ENCODE measurements at regions not wholly inside any gene's neighbourhood (a gene's known extent, or its start where the extent isn't known, plus 50 kb on each side); places are given as distances from the start of the nearest gene placed in this dataset.

DNA sequence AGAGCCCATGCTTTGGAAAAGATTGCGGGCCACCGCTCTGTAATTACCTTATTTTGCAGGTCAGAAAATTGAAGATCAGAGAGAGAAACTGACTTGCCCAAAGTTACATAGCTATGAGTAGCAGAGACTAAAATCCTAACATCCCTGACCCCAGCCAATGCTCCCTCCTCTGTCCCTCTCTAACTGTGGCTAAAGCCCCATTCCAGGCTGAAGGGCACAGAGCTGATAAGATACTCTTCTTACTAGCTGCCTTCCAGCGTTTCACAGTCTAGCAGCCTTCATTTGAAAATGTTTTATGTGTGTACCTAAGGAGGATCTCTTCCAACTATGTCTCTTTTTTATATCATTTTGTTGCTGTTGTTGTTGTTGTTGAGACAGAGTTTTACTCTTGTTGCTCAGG, 81.4 kb upstream of the LRATD1 start:
- Histone ChIP-seq H3K4me1 (ENCODE audit: insufficient read depth) (no peaks in the 10 kb centered on the region), H2AFZ (no peak overlapping the region), H3K79me2 (replicated peaks; ENCODE audit: insufficient read depth) (no peaks in the 10 kb centered on the region), H3K4me2 (no peak overlapping the region), H4K20me1 (replicated peaks; ENCODE audit: insufficient read depth) (no peaks in the 10 kb centered on the region), H3F3A (replicated peaks; ENCODE audit: low read depth) (no peaks in the 10 kb centered on the region), H3K9me2 (ENCODE audit: insufficient read depth) (no peaks in the 10 kb centered on the region; the same call in 1 of the 2 replicates), H3K4me3 (no peak overlapping the region), H3K27me3 (ENCODE audit: insufficient read depth) (no peaks in the 10 kb centered on the region), H3K36me3 (ENCODE audit: insufficient read depth) (no peaks in the 10 kb centered on the region), H3K27ac (ENCODE audit: low read depth) (no peak overlapping the region)
- H3K27me3 Mint-ChIP-seq (ENCODE audit: insufficient read depth, low read depth, poor library complexity) = peaks cover 2% of the 10 kb centered on the region
- no peaks in the 10 kb centered on the region for H3K9me3 Mint-ChIP-seq
- no peak for TF ChIP-seq NANOG (IDR thresholded peaks at IDR 0.05; ENCODE audit: borderline replicate concordance)
- H3K27ac Mint-ChIP-seq = no peak overlapping the region
- H3K4me3 Mint-ChIP-seq = no peak overlapping the region
- H3K4me1 Mint-ChIP-seq = no peaks in the 10 kb centered on the region
- DNase-seq (ENCODE audit: low spot score) (no peak), ATAC-seq (no peak)
- no peaks in the 10 kb centered on the region for H3K36me3 Mint-ChIP-seq (ENCODE audit: low read depth)

DNA sequence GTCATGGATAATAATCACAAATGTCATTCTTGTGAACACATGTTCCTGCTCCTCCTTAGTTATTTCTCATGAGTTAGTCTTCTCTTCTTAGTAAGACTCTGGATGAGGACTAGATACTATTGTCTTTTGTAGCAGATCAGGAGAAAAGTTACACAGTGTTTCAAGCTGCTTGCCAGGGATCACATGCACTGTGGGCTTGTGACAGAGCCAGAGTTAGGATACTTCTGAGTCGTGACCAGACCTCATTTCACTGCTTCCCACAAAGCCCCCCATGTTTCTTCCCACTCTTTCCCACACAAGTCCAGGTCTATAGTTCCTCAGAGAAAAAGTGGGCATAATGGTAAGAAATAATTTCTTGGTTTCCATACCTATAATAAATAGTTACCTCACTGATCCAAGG, 80.2 kb upstream of the LRATD1 start:
- DNase-seq (ENCODE audit: low spot score) (no peak), ATAC-seq (no peak)
- Histone ChIP-seq H4K20me1 (replicated peaks; ENCODE audit: insufficient read depth) (no peaks in the 10 kb centered on the region), H3F3A (replicated peaks; ENCODE audit: low read depth) (no peaks in the 10 kb centered on the region), H3K36me3 (ENCODE audit: insufficient read depth) (no peaks in the 10 kb centered on the region), H3K9me2 (ENCODE audit: insufficient read depth) (no peaks in the 10 kb centered on the region), H3K4me1 (ENCODE audit: insufficient read depth) (no peaks in the 10 kb centered on the region), H2AFZ (no peak overlapping the region), H3K4me2 (no peak overlapping the region), H3K27me3 (ENCODE audit: insufficient read depth) (no peaks in the 10 kb centered on the region), H3K4me3 (no peak overlapping the region), H3K79me2 (replicated peaks; ENCODE audit: insufficient read depth) (no peaks in the 10 kb centered on the region), H3K27ac (ENCODE audit: low read depth) (no peak overlapping the region)
- Mint-ChIP-seq H3K4me3 (no peak overlapping the region), H3K9me3 (no peaks in the 10 kb centered on the region), H3K4me1 (no peaks in the 10 kb centered on the region), H3K27me3 (ENCODE audit: insufficient read depth, low read depth, poor library complexity) (peaks cover 2% of the 10 kb centered on the region), H3K36me3 (ENCODE audit: low read depth) (no peaks in the 10 kb centered on the region), H3K27ac (no peak overlapping the region)
- TF ChIP-seq, protein P1, sequence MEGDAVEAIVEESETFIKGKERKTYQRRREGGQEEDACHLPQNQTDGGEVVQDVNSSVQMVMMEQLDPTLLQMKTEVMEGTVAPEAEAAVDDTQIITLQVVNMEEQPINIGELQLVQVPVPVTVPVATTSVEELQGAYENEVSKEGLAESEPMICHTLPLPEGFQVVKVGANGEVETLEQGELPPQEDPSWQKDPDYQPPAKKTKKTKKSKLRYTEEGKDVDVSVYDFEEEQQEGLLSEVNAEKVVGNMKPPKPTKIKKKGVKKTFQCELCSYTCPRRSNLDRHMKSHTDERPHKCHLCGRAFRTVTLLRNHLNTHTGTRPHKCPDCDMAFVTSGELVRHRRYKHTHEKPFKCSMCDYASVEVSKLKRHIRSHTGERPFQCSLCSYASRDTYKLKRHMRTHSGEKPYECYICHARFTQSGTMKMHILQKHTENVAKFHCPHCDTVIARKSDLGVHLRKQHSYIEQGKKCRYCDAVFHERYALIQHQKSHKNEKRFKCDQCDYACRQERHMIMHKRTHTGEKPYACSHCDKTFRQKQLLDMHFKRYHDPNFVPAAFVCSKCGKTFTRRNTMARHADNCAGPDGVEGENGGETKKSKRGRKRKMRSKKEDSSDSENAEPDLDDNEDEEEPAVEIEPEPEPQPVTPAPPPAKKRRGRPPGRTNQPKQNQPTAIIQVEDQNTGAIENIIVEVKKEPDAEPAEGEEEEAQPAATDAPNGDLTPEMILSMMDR (conservative IDR thresholded peaks at IDR 0.05; ENCODE audit: low read depth in 2 of 2) = no peak
- TF ChIP-seq, protein P2, sequence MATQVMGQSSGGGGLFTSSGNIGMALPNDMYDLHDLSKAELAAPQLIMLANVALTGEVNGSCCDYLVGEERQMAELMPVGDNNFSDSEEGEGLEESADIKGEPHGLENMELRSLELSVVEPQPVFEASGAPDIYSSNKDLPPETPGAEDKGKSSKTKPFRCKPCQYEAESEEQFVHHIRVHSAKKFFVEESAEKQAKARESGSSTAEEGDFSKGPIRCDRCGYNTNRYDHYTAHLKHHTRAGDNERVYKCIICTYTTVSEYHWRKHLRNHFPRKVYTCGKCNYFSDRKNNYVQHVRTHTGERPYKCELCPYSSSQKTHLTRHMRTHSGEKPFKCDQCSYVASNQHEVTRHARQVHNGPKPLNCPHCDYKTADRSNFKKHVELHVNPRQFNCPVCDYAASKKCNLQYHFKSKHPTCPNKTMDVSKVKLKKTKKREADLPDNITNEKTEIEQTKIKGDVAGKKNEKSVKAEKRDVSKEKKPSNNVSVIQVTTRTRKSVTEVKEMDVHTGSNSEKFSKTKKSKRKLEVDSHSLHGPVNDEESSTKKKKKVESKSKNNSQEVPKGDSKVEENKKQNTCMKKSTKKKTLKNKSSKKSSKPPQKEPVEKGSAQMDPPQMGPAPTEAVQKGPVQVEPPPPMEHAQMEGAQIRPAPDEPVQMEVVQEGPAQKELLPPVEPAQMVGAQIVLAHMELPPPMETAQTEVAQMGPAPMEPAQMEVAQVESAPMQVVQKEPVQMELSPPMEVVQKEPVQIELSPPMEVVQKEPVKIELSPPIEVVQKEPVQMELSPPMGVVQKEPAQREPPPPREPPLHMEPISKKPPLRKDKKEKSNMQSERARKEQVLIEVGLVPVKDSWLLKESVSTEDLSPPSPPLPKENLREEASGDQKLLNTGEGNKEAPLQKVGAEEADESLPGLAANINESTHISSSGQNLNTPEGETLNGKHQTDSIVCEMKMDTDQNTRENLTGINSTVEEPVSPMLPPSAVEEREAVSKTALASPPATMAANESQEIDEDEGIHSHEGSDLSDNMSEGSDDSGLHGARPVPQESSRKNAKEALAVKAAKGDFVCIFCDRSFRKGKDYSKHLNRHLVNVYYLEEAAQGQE (IDR thresholded peaks at IDR 0.05; ENCODE audit: unreplicated experiment) = no peak

DNA sequence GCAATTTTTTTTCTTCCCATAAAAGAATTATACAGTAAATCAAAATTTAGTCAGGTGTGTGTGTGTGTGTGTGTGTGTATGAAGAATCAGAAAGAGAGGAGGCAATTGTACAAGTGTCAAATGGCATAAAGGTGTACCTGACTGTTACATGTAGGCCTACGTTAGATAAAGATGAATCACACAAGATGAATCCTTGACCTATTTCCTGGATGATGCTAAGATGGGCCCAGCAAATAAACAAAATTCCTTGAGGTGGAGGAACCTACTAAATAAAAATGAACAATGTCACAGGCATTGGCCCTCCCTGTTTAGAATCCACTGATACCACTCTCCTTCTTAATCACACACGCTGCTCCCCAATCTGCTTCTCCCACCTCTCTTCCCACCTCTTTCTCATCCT, 79.7 kb upstream of the LRATD1 start:
- no peaks in the 10 kb centered on the region for H3K9me2 ChIP-seq (ENCODE audit: insufficient read depth)
- H3K27me3 Mint-ChIP-seq (ENCODE audit: insufficient read depth, low read depth, poor library complexity) = peaks cover 2% of the 10 kb centered on the region
- no peak overlapping the region for H3K4me3 Mint-ChIP-seq
- H3F3A ChIP-seq (replicated peaks; ENCODE audit: low read depth) = no peaks in the 10 kb centered on the region
- ATAC-seq (no peak), DNase-seq (ENCODE audit: low spot score) (no peak)
- no peaks in the 10 kb centered on the region for H4K20me1 ChIP-seq (replicated peaks; ENCODE audit: insufficient read depth)
- H3K4me1 Mint-ChIP-seq = no peaks in the 10 kb centered on the region
- H3K79me2 ChIP-seq (replicated peaks; ENCODE audit: insufficient read depth) = no peaks in the 10 kb centered on the region
- H3K27ac ChIP-seq (ENCODE audit: low read depth) = no peak overlapping the region
- H3K4me3 ChIP-seq = no peak overlapping the region
- no peak overlapping the region for H3K27ac Mint-ChIP-seq
- no peak overlapping the region for H2AFZ ChIP-seq
- H3K36me3 ChIP-seq (ENCODE audit: insufficient read depth) = no peaks in the 10 kb centered on the region
- no peaks in the 10 kb centered on the region for H3K9me3 Mint-ChIP-seq
- H3K36me3 Mint-ChIP-seq (ENCODE audit: low read depth) = no peaks in the 10 kb centered on the region
- H3K4me1 ChIP-seq (ENCODE audit: insufficient read depth) = no peaks in the 10 kb centered on the region
- no peak overlapping the region for H3K4me2 ChIP-seq
- H3K27me3 ChIP-seq (ENCODE audit: insufficient read depth) = no peaks in the 10 kb centered on the region
- TF ChIP-seq JUNB (IDR thresholded peaks at IDR 0.05; ENCODE audit: unreplicated experiment) (no peak), NANOG (IDR thresholded peaks at IDR 0.05; ENCODE audit: borderline replicate concordance) (no peak), ZNF114 (CRISPR knock-in tag; IDR thresholded peaks at IDR 0.05) (no peak)
- TF ChIP-seq, protein P3, sequence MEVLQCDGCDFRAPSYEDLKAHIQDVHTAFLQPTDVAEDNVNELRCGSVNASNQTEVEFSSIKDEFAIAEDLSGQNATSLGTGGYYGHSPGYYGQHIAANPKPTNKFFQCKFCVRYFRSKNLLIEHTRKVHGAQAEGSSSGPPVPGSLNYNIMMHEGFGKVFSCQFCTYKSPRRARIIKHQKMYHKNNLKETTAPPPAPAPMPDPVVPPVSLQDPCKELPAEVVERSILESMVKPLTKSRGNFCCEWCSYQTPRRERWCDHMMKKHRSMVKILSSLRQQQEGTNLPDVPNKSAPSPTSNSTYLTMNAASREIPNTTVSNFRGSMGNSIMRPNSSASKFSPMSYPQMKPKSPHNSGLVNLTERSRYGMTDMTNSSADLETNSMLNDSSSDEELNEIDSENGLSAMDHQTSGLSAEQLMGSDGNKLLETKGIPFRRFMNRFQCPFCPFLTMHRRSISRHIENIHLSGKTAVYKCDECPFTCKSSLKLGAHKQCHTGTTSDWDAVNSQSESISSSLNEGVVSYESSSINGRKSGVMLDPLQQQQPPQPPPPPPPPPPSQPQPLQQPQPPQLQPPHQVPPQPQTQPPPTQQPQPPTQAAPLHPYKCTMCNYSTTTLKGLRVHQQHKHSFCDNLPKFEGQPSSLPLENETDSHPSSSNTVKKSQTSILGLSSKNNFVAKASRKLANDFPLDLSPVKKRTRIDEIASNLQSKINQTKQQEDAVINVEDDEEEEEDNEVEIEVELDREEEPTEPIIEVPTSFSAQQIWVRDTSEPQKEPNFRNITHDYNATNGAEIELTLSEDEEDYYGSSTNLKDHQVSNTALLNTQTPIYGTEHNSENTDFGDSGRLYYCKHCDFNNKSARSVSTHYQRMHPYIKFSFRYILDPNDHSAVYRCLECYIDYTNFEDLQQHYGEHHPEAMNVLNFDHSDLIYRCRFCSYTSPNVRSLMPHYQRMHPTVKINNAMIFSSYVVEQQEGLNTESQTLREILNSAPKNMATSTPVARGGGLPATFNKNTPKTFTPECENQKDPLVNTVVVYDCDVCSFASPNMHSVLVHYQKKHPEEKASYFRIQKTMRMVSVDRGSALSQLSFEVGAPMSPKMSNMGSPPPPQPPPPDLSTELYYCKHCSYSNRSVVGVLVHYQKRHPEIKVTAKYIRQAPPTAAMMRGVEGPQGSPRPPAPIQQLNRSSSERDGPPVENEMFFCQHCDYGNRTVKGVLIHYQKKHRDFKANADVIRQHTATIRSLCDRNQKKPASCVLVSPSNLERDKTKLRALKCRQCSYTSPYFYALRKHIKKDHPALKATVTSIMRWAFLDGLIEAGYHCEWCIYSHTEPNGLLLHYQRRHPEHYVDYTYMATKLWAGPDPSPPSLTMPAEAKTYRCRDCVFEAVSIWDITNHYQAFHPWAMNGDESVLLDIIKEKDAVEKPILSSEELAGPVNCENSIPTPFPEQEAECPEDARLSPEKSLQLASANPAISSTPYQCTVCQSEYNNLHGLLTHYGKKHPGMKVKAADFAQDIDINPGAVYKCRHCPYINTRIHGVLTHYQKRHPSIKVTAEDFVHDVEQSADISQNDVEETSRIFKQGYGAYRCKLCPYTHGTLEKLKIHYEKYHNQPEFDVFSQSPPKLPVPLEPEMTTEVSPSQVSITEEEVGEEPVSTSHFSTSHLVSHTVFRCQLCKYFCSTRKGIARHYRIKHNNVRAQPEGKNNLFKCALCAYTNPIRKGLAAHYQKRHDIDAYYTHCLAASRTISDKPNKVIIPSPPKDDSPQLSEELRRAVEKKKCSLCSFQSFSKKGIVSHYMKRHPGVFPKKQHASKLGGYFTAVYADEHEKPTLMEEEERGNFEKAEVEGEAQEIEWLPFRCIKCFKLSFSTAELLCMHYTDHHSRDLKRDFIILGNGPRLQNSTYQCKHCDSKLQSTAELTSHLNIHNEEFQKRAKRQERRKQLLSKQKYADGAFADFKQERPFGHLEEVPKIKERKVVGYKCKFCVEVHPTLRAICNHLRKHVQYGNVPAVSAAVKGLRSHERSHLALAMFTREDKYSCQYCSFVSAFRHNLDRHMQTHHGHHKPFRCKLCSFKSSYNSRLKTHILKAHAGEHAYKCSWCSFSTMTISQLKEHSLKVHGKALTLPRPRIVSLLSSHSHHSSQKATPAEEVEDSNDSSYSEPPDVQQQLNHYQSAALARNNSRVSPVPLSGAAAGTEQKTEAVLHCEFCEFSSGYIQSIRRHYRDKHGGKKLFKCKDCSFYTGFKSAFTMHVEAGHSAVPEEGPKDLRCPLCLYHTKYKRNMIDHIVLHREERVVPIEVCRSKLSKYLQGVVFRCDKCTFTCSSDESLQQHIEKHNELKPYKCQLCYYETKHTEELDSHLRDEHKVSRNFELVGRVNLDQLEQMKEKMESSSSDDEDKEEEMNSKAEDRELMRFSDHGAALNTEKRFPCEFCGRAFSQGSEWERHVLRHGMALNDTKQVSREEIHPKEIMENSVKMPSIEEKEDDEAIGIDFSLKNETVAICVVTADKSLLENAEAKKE (CRISPR knock-in tag; IDR thresholded peaks at IDR 0.05) = no peak
